ACC112 (cell line): ENCODE measurements at regions not wholly inside any gene's neighbourhood (a gene's known extent, or its start where the extent isn't known, plus 50 kb on each side); places are given as distances from the start of the nearest gene placed in this dataset.
"Not testable (repeated sequence)": the region's sequence is repeated elsewhere in the genome, so short reads cannot be mapped to it uniquely, and the experiment has no call there.

Source experiments
- H2AFZ ChIP-seq: fragments of 200-600 bp; sonication (generic); one replicate; pipeline ENCODE4 v1.6.0; 2017; ENCODE audit warnings: antibody characterized with exemption, low read length; ENCODE audit not compliant: unreplicated experiment
- H3K27ac ChIP-seq: fragments of 200-600 bp; sonication (generic); 2 replicates; pipeline ENCODE4 v1.5.1; 2014; ENCODE audit warnings: low read depth, mild to moderate bottlenecking, antibody characterized with exemption, low read length, moderate library complexity
- H3K27me3 ChIP-seq: fragments of 200-600 bp; sonication (generic); 2 replicates; pipeline ENCODE4 v1.6.1; 2014; ENCODE audit warnings: mild to moderate bottlenecking, antibody characterized with exemption, low read length, moderate library complexity, mixed read lengths; ENCODE audit not compliant: insufficient read depth
- H3K36me3 ChIP-seq: fragments of 200-600 bp; sonication (generic); 2 replicates; pipeline ENCODE4 v1.6.1; 2016; ENCODE audit warnings: mild to moderate bottlenecking, antibody characterized with exemption, low read length, moderate library complexity, mixed read lengths; ENCODE audit not compliant: insufficient read depth
- H3K4me1 ChIP-seq: fragments of 200-600 bp; sonication (generic); one replicate; pipeline ENCODE4 v1.6.1; 2016; ENCODE audit warnings: low read length, mixed read lengths; ENCODE audit not compliant: insufficient read depth, unreplicated experiment, control insufficient read depth
- H3K4me3 ChIP-seq: fragments of 200-600 bp; sonication (generic); 2 replicates; pipeline ENCODE4 v1.5.1; 2014; ENCODE audit warnings: mild to moderate bottlenecking, low read depth, low read length
- H3K79me2 ChIP-seq: fragments of 200-600 bp; sonication (generic); one replicate; pipeline ENCODE4 v1.6.0; 2016; ENCODE audit warnings: low read length; ENCODE audit not compliant: control insufficient read depth, unreplicated experiment, insufficient read depth

GRCh38 chr5:39696672-39697398 lies 272.1 kb upstream of the DAB2 start:
- H3K36me3 ChIP-seq: no peaks in the 10 kb centered on the region
- no peaks in the 10 kb centered on the region for H3K79me2 ChIP-seq
- no peak overlapping the region for H3K27ac ChIP-seq
- H2AFZ ChIP-seq: peak overlapping the region; percentile 6
- H3K27me3 ChIP-seq: no peaks in the 10 kb centered on the region
- H3K4me1 ChIP-seq: no peaks in the 10 kb centered on the region
- H3K4me3 ChIP-seq: no peak overlapping the region

GRCh38 chr5:39691993-39692392 lies 267.2 kb upstream of the DAB2 start:
- no peaks in the 10 kb centered on the region for H3K4me1 ChIP-seq
- no peaks in the 10 kb centered on the region for H3K79me2 ChIP-seq
- no peaks in the 10 kb centered on the region for H3K27me3 ChIP-seq
- H3K4me3 ChIP-seq: no peak overlapping the region
- H3K27ac ChIP-seq: no peak overlapping the region
- no peak overlapping the region for H2AFZ ChIP-seq
- H3K36me3 ChIP-seq: no peaks in the 10 kb centered on the region

DNA sequence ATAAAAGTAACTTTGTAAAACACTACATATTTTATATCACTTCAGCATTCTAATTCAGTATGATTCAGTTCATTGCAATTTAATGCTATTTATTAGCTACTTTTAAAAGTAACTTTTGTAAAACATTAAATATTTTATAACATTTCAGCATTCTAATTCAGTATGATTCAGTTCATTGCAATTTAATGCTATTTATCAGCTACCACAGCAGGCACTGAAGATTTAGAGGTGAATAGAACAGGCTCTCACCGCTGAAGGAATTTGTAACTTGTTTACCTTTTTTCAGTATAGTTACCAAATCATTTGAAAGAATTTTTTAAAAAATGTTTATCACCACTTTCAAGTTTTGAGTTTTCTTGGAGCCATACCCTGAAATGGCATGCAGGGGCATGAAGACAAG lies 266.4 kb upstream of the DAB2 start:
- H3K36me3 ChIP-seq: no peaks in the 10 kb centered on the region
- no peak overlapping the region for H3K4me3 ChIP-seq
- H3K27ac ChIP-seq: no peak overlapping the region
- H3K27me3 ChIP-seq: no peaks in the 10 kb centered on the region
- H3K79me2 ChIP-seq: no peaks in the 10 kb centered on the region
- H3K4me1 ChIP-seq: no peaks in the 10 kb centered on the region
- H2AFZ ChIP-seq: no peak overlapping the region

GRCh38 chr5:39689919-39690318 lies 265.1 kb upstream of the DAB2 start:
- no peak overlapping the region for H3K4me3 ChIP-seq
- H3K79me2 ChIP-seq: no peaks in the 10 kb centered on the region
- H3K27me3 ChIP-seq: no peaks in the 10 kb centered on the region
- H3K36me3 ChIP-seq: no peaks in the 10 kb centered on the region
- no peak overlapping the region for H2AFZ ChIP-seq
- no peaks in the 10 kb centered on the region for H3K4me1 ChIP-seq
- no peak overlapping the region for H3K27ac ChIP-seq

- H3K4me3 ChIP-seq, H2AFZ ChIP-seq, H3K4me1 ChIP-seq: not testable (repeated sequence)
Measured at GRCh38 chr5:39687924-39688323, 263.1 kb upstream of the DAB2 start.

GRCh38 chr5:39680213-39680612 lies 255.4 kb upstream of the DAB2 start:
- H3K4me3 ChIP-seq: no peak overlapping the region
- H3K79me2 ChIP-seq: no peaks in the 10 kb centered on the region
- no peaks in the 10 kb centered on the region for H3K27me3 ChIP-seq
- no peak overlapping the region for H2AFZ ChIP-seq
- no peaks in the 10 kb centered on the region for H3K36me3 ChIP-seq
- H3K4me1 ChIP-seq: no peaks in the 10 kb centered on the region
- H3K27ac ChIP-seq: no peak overlapping the region

More at GRCh38 chr5:39687924-39688323, 263.1 kb upstream of the DAB2 start:
- H3K36me3 ChIP-seq, H3K27me3 ChIP-seq, H3K27ac ChIP-seq, H3K79me2 ChIP-seq: not testable (repeated sequence)

DNA sequence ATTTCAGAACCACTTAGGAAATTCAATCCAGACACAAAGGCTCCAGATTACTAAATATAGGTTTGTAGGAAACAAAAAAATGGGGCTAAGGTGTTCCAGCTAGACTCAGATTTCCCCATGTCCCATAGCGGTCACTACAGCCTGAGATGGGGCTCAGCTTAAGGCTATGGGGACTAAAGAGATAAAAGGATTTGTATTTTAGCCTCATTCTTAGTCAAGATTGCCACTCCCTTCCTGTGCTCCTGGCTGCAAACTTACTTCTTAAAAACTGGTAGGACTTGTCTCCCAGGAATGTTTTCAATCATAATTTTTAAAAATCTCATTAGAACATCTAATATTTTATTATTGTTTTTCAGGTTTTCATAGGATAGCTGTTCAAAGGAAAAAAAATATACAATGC lies 253.8 kb upstream of the DAB2 start:
- H3K4me3 ChIP-seq: no peak overlapping the region
- no peaks in the 10 kb centered on the region for H3K4me1 ChIP-seq
- no peaks in the 10 kb centered on the region for H3K36me3 ChIP-seq
- no peaks in the 10 kb centered on the region for H3K27me3 ChIP-seq
- no peak overlapping the region for H3K27ac ChIP-seq
- H3K79me2 ChIP-seq: no peaks in the 10 kb centered on the region
- H2AFZ ChIP-seq: no peak overlapping the region

DNA sequence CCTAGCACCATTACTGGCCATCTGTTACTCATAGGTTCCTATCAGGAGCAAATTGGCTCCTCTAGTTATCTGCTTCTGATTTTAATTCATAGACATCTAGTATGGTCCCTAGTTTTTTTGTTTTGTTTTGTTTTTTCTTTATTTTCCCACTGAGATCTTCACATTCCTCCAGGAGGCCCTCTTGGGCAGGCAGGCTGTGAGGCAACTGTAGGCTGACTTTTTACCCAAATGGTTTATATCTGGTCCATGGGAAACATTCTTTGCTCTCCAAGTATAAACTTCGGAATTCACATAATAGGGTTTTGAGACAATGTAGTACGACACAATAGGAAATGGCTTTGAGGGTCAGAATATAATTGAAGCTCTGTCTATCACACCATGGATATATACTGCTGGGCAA lies 250.9 kb upstream of the DAB2 start:
- Histone ChIP-seq H3K36me3 (no peaks in the 10 kb centered on the region), H3K27ac (no peak overlapping the region), H3K79me2 (no peaks in the 10 kb centered on the region), H2AFZ (no peak overlapping the region), H3K4me1 (no peaks in the 10 kb centered on the region), H3K4me3 (no peak overlapping the region), H3K27me3 (no peaks in the 10 kb centered on the region)

- H3K79me2 ChIP-seq: no peaks in the 10 kb centered on the region
- no peak overlapping the region for H3K27ac ChIP-seq
- H2AFZ ChIP-seq: no peak overlapping the region
- no peaks in the 10 kb centered on the region for H3K4me1 ChIP-seq
- no peaks in the 10 kb centered on the region for H3K27me3 ChIP-seq
- no peaks in the 10 kb centered on the region for H3K36me3 ChIP-seq
- H3K4me3 ChIP-seq: no peak overlapping the region
Measured at GRCh38 chr5:39674209-39675082, 249.7 kb upstream of the DAB2 start.

DNA sequence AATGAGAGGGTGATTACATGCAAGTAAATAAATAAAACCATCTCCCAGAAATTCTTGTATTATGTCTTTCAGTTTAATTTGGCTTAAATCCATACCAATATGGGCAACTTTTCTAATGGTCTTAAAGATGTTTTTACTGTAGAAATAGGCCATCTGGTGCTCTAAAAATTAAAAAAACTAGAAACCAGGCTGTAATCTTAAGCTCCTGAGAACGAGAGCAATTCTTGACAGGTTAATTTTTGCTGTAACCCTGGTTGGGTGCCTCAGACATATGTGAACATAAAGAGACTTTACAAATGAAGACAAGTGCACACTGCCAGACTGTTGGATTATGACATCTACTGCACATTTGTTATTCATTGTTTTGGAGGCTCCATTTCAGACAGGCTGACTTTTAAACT lies 246.8 kb upstream of the DAB2 start:
- H3K4me3 ChIP-seq: no peak overlapping the region
- no peaks in the 10 kb centered on the region for H3K27me3 ChIP-seq
- H2AFZ ChIP-seq: no peak overlapping the region
- H3K27ac ChIP-seq: no peak overlapping the region
- H3K36me3 ChIP-seq: no peaks in the 10 kb centered on the region
- no peaks in the 10 kb centered on the region for H3K4me1 ChIP-seq
- H3K79me2 ChIP-seq: no peaks in the 10 kb centered on the region

GRCh38 chr5:39670955-39671354 lies 246.2 kb upstream of the DAB2 start:
- no peak overlapping the region for H3K27ac ChIP-seq
- H3K4me3 ChIP-seq: no peak overlapping the region
- no peak overlapping the region for H2AFZ ChIP-seq
- H3K4me1 ChIP-seq: no peaks in the 10 kb centered on the region
- no peaks in the 10 kb centered on the region for H3K36me3 ChIP-seq
- no peaks in the 10 kb centered on the region for H3K27me3 ChIP-seq
- H3K79me2 ChIP-seq: no peaks in the 10 kb centered on the region
